BJ (cell line): ENCODE measurements at regions not wholly inside any gene's neighbourhood (a gene's known extent, or its start where the extent isn't known, plus 50 kb on each side); places are given as distances from the start of the nearest gene placed in this dataset.

Experiments
- CTCF ChIA-PET: fragments of 350-600 bp; formaldehyde crosslinking; extraction: SDS; loops from one replicate; lab custom pipeline; 2021; ENCODE audit warnings: antibody characterized with exemption, inconsistent platforms; lab: Yijun Ruan, JAX
- POLR2A ChIA-PET: fragments of 300-600 bp; sonication (Branson Sonifier 250); formaldehyde crosslinking; extraction: SDS; loops from one replicate; lab custom pipeline; 2021; ENCODE audit warnings: antibody characterized with exemption; lab: Charles Lee
- DNase-seq: peaks from one replicate; pipeline ENCODE4 v3.0.0-alpha.2; 2011; ENCODE audit warnings: low read depth
- H3K27me3 ChIP-seq: 2 replicates; pipeline ENCODE4 v1.6.0; 2011; ENCODE audit warnings: low read length; ENCODE audit not compliant: control insufficient read depth, insufficient read depth
- H3K36me3 ChIP-seq: 2 replicates; pipeline ENCODE4 v1.5.1; 2011; ENCODE audit warnings: low read length; ENCODE audit not compliant: control insufficient read depth, insufficient read depth
- H3K4me3 ChIP-seq: 2 replicates; pipeline ENCODE4 v1.5.1; 2011; ENCODE audit warnings: low read depth, mild to moderate bottlenecking, control low read depth, low read length
- TF ChIP-seq, protein P1 (sequence below): IDR thresholded peaks from 2 replicates; pipeline ENCODE4 v1.5.1; 2011; ENCODE audit warnings: low read depth, mild to moderate bottlenecking, control low read depth, inconsistent platforms, low read length, moderate library complexity; ENCODE audit not compliant: insufficient read depth

DNA sequence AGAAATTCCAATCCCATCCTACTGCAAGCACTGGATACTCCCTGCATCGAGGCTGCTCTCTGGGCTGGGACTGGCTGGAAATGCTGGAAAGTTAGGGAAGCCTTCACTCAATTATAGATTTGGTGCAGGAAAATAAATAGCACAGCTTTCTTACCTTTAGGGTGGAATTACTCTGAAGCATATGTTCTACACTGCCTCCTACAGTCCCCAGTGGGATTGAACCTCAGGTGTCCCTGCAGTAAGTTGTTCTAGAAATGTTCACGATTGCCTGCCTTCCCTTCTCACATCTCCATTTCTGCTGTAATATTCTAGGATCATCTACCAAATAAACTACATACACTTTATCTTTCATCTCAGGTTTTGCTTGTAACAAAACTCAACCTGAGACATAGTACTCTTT is 536.7 kb upstream of the LMCD1 start:
- H3K27me3 ChIP-seq: no peaks in the 10 kb centered on the region
- TF ChIP-seq, protein P1, sequence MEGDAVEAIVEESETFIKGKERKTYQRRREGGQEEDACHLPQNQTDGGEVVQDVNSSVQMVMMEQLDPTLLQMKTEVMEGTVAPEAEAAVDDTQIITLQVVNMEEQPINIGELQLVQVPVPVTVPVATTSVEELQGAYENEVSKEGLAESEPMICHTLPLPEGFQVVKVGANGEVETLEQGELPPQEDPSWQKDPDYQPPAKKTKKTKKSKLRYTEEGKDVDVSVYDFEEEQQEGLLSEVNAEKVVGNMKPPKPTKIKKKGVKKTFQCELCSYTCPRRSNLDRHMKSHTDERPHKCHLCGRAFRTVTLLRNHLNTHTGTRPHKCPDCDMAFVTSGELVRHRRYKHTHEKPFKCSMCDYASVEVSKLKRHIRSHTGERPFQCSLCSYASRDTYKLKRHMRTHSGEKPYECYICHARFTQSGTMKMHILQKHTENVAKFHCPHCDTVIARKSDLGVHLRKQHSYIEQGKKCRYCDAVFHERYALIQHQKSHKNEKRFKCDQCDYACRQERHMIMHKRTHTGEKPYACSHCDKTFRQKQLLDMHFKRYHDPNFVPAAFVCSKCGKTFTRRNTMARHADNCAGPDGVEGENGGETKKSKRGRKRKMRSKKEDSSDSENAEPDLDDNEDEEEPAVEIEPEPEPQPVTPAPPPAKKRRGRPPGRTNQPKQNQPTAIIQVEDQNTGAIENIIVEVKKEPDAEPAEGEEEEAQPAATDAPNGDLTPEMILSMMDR: no peak
- CTCF ChIA-PET: no interaction called here

DNA sequence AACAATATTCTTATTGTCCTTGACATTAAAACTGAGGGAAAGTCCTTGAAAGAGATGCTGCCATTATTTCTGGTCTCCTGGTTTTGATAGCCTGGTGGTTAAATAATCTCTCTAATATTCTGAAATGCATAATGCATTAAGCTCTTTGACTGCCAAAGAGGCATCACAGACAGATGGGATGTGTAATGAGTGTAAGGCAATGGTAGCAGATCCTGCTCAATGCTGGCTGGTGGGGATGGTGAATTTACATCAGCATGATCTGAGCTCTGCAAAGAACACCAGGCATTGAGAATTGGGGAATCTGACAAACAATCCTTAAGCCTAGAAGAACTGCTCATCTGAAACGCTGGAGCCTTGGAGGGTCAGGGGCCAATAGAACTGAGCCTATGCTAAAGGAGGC is 528.6 kb upstream of the LMCD1 start:
- H3K36me3 ChIP-seq: no peaks in the 10 kb centered on the region
- H3K27me3 ChIP-seq: no peaks in the 10 kb centered on the region
- CTCF ChIA-PET: no interaction called here
- DNase-seq: no peak
- H3K4me3 ChIP-seq: no peak overlapping the region
- TF ChIP-seq, protein P1: no peak
- POLR2A ChIA-PET: no interaction called here

More for the DNA sequence above, 536.7 kb upstream of the LMCD1 start:
- DNase-seq: no peak
- Histone ChIP-seq H3K36me3 (no peaks in the 10 kb centered on the region), H3K4me3 (no peak overlapping the region)
- POLR2A ChIA-PET: no interaction called here

DNA sequence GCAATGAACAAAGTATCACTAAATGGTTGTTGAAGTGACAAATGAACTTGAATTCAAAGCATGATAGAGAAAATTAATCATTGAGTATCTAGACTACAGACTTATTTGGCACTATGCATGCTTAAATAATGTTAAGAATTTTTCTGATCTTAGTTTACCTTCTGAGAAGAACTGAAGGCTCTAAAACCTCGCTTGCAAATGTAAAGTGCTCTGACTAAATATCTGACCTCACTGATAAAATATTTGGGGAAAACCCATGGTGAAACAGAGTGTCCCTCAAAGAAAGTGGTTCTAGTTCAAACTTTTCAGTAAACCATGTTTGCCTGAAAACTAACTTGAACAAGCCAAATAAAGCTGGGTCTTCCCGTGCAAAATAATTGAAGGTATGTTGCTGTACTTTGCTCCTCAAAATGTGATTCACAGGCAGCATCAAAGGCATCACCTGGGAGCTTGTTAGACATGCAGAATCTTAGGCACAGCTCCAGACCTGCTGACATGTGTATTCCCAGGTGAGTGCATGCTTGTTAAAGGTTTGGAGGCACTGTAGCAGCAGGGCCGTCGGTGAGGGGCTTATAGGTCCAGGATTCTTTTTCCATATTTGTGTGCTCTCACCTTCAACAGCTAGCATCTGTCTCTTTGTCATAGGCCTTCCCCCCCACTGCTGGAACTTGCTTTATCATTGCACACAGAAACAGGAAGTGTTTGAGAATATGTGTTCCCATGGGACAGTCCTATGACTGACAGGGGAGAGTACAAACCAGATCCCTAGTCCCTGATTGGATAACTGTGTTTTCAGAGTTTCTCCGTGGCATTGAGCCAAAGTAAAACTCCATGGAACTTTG is 524.2 kb upstream of the LMCD1 start:
- Histone ChIP-seq H3K36me3 (no peaks in the 10 kb centered on the region), H3K27me3 (no peaks in the 10 kb centered on the region), H3K4me3 (no peak overlapping the region)
- DNase-seq: no peak
- CTCF ChIA-PET: no interaction called here
- POLR2A ChIA-PET: no interaction called here
- TF ChIP-seq, protein P1: no peak

DNA sequence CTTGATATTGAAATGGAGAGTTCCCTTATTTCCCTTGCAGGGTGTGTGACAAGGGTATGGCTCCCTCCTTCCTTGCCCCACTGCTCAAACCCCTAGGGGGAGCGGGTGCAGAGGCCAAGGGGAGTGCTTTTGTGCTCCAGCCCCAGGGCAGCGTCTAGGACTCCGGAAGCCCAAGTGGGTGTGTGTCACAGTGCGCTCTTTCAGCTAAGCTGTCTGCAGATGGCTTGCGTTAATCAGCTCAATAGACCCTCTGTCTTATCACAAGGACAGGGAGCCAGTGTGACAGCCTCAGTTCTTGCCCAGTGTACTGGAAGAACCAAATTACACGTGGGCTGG is 523.6 kb upstream of the LMCD1 start:
- no peaks in the 10 kb centered on the region for H3K27me3 ChIP-seq
- no peaks in the 10 kb centered on the region for H3K36me3 ChIP-seq
- no peak overlapping the region for H3K4me3 ChIP-seq
- ChIA-PET CTCF (no interaction called here), POLR2A (no interaction called here)
- TF ChIP-seq, protein P1: no peak
- DNase-seq: no peak

DNA sequence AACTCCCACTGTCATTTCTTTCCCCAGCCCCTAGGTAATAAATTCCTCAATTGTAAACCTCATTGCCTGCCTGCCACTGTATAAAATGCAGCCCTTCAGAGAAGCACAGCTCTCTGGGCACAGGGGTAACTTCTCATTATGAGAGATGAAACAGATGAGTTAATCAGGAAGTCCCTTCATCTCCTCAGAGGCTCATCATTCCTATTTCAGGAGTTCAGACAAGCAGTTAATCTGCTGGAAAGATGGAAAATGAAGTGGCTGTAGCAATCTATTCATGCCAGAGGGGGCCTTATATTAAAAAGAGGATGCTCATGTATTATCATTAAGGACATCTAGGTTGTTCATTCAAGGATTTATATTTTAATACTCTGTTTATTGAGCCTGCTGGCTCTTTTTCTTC is 519.5 kb upstream of the LMCD1 start:
- POLR2A ChIA-PET: no interaction called here
- no peak for DNase-seq
- TF ChIP-seq, protein P1: no peak

More for the DNA sequence above, 519.5 kb upstream of the LMCD1 start:
- Histone ChIP-seq H3K36me3 (no peaks in the 10 kb centered on the region), H3K27me3 (no peaks in the 10 kb centered on the region), H3K4me3 (no peak overlapping the region)
- CTCF ChIA-PET: no interaction called here
